ENCODE measurements at regions not wholly inside any gene's neighbourhood (a gene's known extent, or its start where the extent isn't known, plus 50 kb on each side); places are given as distances from the start of the nearest gene placed in this dataset.

GRCh38 chr2:66242099-66242789, 192.7 kb upstream of the MEIS1 start:
- Histone ChIP-seq H3K9me2 (replicated peaks; ENCODE audit: insufficient read depth, low read length) (no peaks in the 10 kb centered on the region), H3K4me2 (ENCODE audit: low read depth, low read length, poor library complexity, severe bottlenecking) (no peak overlapping the region), H3K36me3 (ENCODE audit: low read length) (no peaks in the 10 kb centered on the region), H3K27ac (ENCODE audit: low read depth, low read length) (no peak overlapping the region), H3K4me3 (ENCODE audit: insufficient read depth, low read length, poor library complexity, severe bottlenecking) (no peak overlapping the region), H3K9me3 (ENCODE audit: insufficient read depth, low read length) (no peaks in the 10 kb centered on the region), H3K27me3 (ENCODE audit: low read length) (no peaks in the 10 kb centered on the region), H3F3A (ENCODE audit: insufficient read depth) (no peaks in the 10 kb centered on the region), H4K20me1 (ENCODE audit: low read depth, low read length) (no peaks in the 10 kb centered on the region), H3K9ac (ENCODE audit: low read length) (no peak overlapping the region), H2AFZ (ENCODE audit: low read depth, low read length, severe bottlenecking) (no peak overlapping the region), H3K79me2 (ENCODE audit: insufficient read depth, low read length) (no peaks in the 10 kb centered on the region)
- TF ChIP-seq CTCF (IDR thresholded peaks at IDR 0.05; ENCODE audit: insufficient read depth, low read length, poor library complexity, severe bottlenecking) (no peak), EZH2phosphoT487 (conservative IDR thresholded peaks at IDR 0.05; ENCODE audit: low read length) (no peak)

GRCh38 chr2:66240286-66240685, 194.6 kb upstream of the MEIS1 start:
- TF ChIP-seq CTCF (IDR thresholded peaks at IDR 0.05; ENCODE audit: insufficient read depth, low read length, poor library complexity, severe bottlenecking) (no peak), EZH2phosphoT487 (conservative IDR thresholded peaks at IDR 0.05; ENCODE audit: low read length) (no peak)
- Histone ChIP-seq H3K4me2 (ENCODE audit: low read depth, low read length, poor library complexity, severe bottlenecking) (no peak overlapping the region), H3K9me3 (ENCODE audit: insufficient read depth, low read length) (no peaks in the 10 kb centered on the region), H3K9me2 (replicated peaks; ENCODE audit: insufficient read depth, low read length) (no peaks in the 10 kb centered on the region), H3K36me3 (ENCODE audit: low read length) (no peaks in the 10 kb centered on the region), H3K27ac (ENCODE audit: low read depth, low read length) (no peak overlapping the region), H4K20me1 (ENCODE audit: low read depth, low read length) (no peaks in the 10 kb centered on the region), H2AFZ (ENCODE audit: low read depth, low read length, severe bottlenecking) (no peak overlapping the region), H3K4me3 (ENCODE audit: insufficient read depth, low read length, poor library complexity, severe bottlenecking) (no peak overlapping the region), H3K27me3 (ENCODE audit: low read length) (no peaks in the 10 kb centered on the region), H3K9ac (ENCODE audit: low read length) (no peak overlapping the region), H3F3A (ENCODE audit: insufficient read depth) (no peaks in the 10 kb centered on the region), H3K79me2 (ENCODE audit: insufficient read depth, low read length) (no peaks in the 10 kb centered on the region)

GRCh38 chr2:66239655-66240054, 195.3 kb upstream of the MEIS1 start:
- Histone ChIP-seq H3K36me3 (ENCODE audit: low read length) (no peaks in the 10 kb centered on the region), H3K4me2 (ENCODE audit: low read depth, low read length, poor library complexity, severe bottlenecking) (no peak overlapping the region), H3K9ac (ENCODE audit: low read length) (no peak overlapping the region), H3K27me3 (ENCODE audit: low read length) (no peaks in the 10 kb centered on the region), H2AFZ (ENCODE audit: low read depth, low read length, severe bottlenecking) (no peak overlapping the region), H3K79me2 (ENCODE audit: insufficient read depth, low read length) (no peaks in the 10 kb centered on the region), H3K9me2 (replicated peaks; ENCODE audit: insufficient read depth, low read length) (no peaks in the 10 kb centered on the region), H3K27ac (ENCODE audit: low read depth, low read length) (no peak overlapping the region), H4K20me1 (ENCODE audit: low read depth, low read length) (no peaks in the 10 kb centered on the region), H3F3A (ENCODE audit: insufficient read depth) (no peaks in the 10 kb centered on the region), H3K4me3 (ENCODE audit: insufficient read depth, low read length, poor library complexity, severe bottlenecking) (no peak overlapping the region), H3K9me3 (ENCODE audit: insufficient read depth, low read length) (no peaks in the 10 kb centered on the region)
- no peak for TF ChIP-seq CTCF (IDR thresholded peaks at IDR 0.05; ENCODE audit: insufficient read depth, low read length, poor library complexity, severe bottlenecking)
- no peak for TF ChIP-seq EZH2phosphoT487 (conservative IDR thresholded peaks at IDR 0.05; ENCODE audit: low read length)
